HG03139 (cell line): ENCODE measurements at regions not wholly inside any gene's neighbourhood (a gene's known extent, or its start where the extent isn't known, plus 50 kb on each side); places are given as distances from the start of the nearest gene placed in this dataset.
"Not testable (repeated sequence)": the region's sequence is repeated elsewhere in the genome, so short reads cannot be mapped to it uniquely, and the experiment has no call there.

Experiments used
- ATAC-seq: cut with Tn5 transposase; IDR thresholded peaks from one replicate; pipeline ENCODE4 v1.9.1; 2021; ENCODE audit not compliant: unreplicated experiment

DNA sequence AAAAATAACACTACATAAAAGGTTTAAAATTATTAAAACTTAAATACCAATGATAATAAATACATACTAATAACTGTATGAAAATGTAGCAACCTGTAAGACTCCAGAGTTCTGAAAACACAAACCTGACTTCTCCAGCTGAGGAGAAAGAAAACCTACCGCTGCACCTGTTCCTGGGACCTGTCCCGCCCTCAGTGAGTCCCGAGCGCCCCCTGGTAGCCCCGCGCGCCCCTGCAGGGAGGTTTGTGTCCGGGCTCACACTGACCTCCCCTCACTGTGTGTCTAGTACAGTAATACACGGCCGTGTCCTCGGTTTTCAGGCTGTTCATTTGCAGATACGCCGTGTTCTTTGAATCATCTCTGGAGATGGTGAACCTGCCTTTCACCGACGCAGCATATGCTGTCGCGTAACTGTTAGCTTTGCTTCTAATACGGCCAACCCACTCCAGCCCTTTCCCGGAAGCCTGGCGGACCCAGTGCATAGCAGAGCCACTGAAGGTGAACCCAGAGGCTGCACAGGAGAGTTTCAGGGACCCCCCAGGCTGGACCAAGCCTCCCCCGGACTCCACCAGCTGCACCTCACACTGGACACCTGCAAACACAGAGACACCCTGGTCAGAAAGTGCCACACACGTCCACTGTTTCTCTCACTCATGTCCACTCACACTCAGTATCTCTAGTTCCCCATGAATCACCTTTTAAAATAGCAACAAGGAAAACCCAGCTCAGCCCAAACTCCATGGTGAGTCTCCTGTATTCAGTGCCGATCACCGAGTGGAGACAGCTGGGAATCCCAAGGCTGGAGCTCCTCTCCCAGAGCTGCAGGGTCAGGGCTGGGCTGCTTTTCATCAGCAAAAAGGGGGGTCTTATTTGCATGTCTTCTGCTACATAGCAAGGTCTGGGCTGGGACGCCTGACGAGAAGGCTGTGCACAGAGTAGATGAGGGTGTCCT lies 1276.3 kb downstream of the TMEM121 start:
- no peak for ATAC-seq

DNA sequence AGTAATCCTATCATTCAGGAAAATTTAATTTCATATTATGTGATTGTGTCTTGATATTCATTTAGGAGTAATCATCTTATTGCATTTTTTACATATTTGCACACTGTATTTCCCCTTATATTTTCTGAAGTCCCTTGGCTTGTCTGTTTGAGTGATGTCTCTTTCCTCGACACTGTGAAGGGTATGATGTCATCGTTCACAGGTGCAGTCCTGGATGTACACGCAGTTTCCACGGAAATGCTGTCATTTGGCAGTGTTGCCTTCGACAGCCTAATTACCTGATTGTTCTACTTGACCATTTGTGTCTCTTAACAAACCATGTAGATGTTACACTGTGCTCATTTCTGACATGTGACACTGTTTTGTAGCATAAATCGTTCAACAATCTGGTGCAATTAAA lies 1277.0 kb downstream of the TMEM121 start:
- ATAC-seq, result no peak

DNA sequence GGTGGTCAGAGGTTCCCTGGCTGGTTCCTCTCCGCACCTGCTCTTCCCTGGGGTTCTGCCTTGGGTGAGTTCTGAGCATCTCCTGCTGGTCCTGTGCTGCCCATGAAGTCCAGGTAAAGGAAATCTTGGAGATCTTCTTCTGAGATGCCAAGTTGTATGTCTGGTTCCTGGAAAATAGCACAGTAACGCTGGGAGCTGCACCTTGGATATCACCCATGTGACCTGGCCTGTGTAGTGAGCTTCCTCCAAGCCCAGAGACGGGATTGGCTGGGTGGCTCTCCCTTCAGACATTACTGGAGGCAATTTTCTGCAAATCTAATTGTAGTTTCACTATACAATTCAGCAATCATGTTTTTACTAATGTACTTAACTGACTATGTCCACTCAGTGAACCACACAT lies 1281.1 kb downstream of the TMEM121 start:
- ATAC-seq, result no peak

DNA sequence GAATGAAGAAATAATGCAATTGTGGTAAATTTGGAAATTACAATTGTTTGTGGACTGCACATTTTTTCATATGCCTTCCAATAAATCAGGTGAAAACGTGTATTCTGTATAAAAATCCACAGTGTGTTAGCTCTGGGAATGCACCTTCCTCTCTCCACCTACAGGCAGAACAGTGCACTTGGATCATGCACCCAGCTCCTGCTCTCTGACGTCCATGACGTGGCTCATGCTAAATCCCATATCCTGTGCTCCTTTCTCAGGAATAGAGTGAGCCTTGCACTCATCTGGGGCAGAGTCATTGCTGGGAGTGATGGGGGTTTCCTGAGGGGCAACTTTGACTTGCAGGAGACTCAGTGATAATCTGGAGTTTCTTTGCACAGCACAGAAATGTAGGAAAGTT lies 1282.1 kb downstream of the TMEM121 start:
- ATAC-seq, result no peak

DNA sequence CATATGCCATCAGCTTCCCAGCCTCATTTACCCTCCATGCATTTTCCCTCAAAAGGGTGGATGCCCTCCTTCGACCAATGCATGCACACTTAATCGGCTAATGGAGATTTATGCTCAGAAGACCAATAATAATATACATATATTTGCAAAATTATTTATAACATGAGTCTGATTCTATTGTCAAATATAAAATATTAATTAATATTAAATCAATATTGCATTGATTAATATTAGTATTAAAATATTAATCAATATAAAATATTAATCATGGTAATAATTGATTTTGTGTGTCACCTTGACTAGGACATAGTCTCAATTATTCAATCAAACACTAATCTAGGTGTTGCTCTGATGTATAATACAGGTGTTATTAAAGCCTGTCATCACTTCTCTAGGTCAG lies 1282.5 kb downstream of the TMEM121 start:
- no peak for ATAC-seq

DNA sequence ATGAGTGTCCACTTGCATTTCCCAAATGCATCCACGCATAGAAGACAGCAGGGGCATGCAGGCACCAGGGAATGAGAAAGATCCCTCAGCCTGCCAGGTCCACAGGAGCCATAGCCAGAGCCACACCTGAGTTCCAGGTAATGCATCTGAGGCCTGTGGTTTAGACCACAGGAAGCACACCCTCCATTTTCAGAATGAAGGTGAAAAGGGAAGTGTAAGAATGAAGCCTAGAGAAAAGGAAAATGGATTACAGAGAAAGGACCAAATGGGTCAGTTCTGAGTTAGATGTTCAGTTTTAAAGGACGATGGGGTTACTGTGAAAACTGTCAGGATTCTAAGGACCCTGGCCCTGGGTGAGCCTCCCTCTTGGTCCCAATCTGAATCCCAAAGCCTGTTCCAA lies 1283.2 kb downstream of the TMEM121 start:
- ATAC-seq, result no peak

DNA sequence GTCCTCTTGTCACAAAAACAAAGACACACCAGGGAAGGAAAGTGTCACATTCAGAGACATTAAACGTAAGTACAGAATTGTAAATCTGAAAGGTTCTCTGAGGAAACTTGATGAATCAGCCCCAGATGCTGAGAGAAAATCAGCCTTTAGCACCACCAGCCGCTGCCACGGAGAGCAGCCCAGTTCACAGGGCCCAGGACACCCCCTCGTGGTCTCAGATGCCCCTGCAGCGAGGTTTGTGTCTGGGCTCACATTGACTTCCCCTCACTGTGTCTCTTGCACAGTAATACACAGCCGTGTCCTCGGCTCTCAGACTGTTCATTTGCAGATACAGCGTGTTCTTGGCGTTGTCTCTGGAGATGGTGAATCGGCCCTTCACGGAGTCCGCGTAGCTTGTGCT lies 1283.8 kb downstream of the TMEM121 start:
- ATAC-seq, result not testable (repeated sequence)

DNA sequence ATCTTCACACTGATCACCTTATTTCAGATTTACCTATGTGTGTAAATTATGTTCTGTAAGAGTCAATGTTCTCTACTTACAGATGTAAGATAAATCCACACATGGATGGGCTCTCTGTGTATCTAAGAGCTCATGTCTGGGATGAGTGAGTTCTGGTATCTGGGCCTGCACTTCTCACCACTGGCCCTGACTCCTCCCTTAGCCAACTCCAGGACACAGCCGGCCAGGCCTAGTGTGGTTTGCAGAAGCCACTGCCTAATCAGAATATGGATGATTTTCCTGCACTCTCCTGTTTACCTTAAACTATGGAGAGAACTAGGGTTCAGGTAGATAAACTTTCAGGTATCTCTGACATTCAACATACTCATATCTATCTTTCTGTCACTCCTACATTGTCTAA lies 1284.8 kb downstream of the TMEM121 start:
- ATAC-seq, result no peak

DNA sequence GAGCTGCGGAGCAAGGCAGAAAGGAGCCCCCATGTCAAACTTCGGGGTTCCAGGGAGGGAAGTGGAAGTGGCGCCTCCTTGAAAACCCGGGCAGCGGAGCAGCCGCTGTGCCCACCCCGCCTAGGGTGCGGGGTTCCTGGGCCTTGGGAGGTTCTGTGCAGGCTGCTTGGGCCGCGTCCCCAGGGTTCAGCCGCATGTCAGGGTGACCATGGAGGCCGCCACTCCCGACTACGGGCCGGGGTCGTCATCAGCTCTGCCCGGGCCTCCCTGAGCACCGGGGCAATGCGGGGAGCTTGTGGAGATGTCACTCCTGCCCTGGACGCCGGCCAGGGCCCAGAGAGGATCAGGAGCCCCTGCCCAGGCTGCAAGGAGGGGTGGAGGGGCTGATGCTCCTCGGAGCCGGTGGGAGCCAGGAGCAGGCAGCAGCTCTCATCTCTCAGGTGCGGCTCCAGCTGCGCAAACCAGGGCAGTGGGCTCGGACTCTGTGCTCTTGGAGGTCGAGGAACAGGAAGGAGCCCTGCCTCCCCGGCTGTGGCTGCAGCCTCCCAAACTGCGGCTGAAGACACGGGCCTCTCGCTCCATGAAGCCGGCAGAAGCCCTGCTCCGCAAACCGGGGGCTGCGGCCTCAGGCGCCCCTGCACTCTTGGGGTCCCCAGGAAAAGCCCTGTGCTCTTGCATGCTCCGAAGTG lies 1286.5 kb downstream of the TMEM121 start:
- no peak for ATAC-seq

DNA sequence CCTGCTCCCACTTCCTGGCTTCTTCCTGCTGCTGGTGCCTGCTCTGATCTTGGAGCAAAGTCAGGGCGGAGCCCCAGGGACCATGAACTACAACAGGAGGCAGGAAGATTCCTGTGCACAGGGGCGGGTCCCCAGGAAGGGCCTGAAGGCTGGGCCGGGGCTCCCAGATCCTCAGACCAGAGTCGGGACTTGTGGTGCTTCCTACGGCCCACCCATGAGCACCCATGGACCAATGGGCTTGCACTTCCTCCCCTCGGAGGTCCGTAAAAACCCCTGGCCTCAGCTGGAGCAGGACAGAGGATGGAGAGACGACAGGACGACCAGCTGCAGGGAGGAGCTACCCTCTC lies 1287.1 kb downstream of the TMEM121 start:
- ATAC-seq, result no peak

DNA sequence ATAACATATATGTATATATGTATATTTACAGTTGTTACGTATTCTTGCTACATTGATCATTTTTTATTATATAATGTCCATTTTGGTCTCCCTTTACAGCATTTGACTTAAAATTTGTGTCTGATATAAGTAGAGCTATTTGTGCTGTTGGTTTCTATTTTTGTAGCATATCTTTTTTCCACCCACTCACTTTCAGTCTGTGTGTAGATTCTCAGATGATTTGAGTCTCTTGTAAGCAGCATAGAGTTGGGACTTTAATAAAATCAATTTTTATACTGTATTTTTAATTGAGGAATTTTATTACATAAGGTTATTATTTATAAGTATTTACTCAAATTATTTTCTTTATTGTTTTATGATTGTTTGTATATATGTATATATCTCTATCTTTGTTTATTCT lies 1293.7 kb downstream of the TMEM121 start:
- ATAC-seq, result no peak

DNA sequence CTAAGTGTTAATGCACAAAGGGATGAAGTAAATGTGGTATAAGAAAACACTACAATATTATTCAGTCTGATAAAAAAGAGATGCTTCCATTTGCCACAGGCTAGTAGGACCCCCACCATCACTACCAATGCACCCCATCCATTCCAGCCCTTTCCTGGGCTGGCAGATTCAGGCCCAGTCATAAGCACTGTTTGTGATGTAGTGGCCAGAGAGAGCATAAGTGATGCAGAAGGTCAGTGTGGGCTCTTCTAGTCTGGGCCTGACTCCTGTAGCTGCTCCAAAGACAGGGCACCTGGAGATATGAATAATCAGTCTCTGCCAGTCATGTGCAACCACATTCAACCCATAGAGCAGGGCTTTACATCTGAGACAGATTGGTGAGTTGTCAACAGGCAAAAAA lies 1294.7 kb downstream of the TMEM121 start:
- ATAC-seq, result no peak

DNA sequence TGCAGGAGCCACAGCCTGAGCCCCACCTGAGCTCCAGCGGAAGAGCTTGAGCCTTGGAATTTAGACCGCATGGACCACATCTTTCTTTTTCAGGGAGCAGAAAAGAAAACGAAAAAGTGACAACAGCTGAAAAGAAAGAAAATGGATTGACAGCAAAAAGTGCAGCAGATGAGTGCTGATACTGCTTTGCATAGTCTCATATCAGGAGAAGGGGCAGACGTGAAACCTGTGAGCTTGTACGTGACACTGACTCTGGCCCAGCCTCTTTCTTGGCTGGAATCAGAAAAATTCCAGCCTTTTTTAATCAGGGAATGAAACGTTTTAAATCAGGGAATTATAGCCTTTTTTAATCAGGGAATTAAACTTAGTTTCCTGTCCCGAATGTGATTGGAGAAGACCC lies 1296.5 kb downstream of the TMEM121 start:
- no peak for ATAC-seq

DNA sequence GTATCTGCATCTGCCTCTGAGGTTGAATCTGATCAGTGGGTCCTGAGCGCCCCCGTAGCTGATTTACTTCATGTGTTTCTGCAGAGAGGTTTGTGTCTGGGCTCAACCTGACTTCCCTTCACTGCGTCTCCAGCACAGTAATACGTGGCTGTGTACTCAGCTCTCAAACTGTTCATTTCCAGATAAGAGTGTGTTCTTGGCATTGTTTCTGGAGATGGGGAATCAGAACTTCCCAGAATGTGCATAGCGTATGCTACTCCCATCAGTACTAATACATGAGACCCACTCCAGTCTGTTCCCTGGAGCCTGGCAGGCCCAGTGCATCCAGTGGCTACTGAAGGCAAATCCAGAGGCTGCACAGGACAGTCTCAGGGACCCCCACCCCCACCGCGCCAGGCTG lies 1297.2 kb downstream of the TMEM121 start:
- no peak for ATAC-seq

DNA sequence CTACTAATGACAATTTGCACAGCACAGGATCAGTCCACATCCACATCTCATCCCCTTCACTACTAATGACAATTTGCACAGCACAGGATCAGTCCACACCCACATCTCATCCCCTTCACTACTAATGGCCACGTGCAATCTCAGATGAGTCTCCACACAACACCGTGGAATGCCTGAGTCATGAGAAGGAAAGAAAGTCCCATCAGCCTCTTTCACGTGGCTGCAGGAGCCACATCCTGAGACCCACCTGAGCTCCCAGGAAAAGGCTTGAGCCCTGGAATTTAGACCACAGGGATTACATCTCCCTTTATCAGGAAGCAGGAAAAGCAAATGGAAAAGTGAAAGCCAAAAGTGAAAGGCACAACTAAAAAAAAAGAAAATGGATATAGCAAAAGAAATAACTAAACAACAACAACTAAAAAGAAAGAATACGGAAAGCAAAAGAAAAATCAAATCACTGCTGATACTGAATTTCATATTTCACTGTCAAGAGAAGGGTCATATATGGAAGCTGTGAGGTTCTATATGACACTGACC lies 1300.5 kb downstream of the TMEM121 start:
- no peak for ATAC-seq

DNA sequence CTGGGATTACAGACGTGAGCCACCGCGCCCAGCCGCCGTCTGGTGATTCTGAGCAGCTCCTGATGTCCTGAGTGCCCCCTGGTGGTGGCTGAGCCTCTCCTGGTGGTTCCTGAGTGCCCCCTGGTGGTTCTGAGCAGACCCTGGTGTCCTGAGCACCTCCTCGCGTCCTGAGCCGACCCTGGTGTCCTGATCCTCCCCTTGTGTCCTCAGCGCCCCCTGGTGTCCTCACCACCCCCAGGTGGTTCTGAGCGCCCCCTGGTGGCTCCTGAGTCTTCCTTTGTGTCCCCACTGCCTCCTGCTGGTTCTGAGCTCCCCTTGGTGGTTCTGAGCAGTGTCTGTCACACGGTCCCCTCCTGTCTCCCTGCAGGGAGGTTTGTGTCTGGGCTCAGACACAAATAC lies 1304.9 kb downstream of the TMEM121 start:
- no peak for ATAC-seq

DNA sequence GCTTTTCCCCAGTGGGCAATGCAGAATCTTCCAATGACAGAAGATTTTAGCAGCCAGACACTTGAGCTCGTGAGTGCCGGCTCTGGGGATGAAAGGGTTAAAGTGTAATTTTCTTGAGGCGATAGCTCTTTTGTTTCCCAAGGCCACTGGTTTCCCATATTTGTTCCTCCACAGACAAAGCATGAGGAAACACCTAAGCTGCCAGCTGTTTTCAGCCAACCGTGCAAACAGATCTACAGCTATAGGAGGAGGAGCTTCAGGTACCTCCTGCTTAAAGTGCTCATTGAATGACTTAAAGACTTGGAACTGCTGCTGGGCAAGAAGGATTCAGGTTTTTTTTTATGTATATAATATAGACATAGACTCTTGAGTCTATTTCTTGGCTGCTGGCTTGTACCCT lies 1311.5 kb downstream of the TMEM121 start:
- no peak for ATAC-seq

DNA sequence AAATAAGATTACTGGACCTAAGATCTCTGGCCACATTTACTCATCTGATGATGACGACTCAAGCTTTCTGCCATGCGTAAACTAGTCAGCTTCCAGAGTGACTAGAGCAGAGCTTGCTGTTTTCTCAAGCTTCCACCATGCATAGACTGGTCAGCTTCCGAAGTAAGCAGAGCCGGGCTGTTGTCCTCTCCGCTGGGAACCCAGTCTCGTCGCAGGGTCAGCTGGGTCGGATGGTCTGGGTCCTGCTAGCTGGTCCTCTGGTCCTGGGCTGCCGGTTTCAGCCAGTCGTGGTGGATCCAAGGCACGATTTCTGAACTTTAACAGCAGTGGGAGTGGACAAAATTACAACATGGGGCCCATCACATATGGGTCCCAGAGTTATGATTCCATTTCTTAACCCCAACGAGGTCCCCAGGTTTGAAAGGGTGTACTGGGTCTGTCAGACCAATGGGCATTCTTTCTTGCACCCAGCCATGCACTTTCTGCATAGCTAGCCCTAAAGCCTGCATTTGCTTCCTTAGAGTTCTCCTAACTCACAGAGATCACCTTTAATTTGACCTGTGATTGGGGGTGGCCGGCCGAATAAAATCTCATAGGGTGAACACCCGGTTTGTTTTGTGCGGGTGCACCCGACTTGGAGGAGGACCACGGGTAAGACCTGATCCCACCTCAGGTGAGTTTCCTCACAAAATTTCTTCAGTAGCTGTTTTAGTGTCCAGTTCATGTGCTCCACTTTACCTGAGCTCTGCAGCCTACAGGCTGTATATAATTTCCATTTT lies 1312.8 kb downstream of the TMEM121 start:
- ATAC-seq, result no peak

DNA sequence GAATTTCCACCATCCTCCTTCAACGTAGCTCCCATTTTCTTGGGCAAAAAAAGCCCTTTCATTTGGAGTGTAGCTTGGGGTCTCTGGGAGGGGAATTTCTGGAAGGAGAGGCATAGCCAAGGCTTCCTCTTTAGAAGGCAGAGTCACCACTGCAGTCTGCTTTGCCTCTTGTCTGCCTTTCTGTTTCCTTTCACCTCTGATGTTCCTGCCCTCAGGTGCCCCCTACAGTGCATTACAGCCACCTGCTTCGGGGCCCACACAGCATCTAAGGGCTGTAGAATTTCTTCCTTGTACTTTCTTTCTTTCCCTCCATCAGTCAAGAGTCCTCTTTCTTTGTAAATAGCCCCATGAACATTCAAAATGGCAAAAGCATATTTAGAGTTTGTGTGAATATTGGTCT lies 1313.9 kb downstream of the TMEM121 start:
- no peak for ATAC-seq

DNA sequence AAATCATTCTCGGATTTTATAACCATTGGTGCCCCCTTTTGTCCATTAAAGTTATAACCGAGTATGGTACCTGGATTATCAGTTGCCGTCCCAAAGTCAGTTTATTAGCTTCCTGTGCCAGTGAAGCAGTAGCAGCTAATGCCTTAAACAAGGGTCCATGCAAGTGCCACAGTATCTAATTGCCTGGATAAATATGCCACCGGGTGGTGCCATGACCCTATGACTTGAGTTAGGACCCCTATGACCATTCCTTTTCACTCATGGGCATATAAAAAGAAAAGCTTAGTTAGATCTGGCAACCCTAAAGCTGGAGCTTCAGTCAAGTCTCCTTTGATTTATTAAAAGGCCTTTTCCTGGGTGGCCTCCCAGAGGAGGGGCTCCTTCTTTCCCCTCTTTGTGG lies 1314.6 kb downstream of the TMEM121 start:
- ATAC-seq, result no peak

DNA sequence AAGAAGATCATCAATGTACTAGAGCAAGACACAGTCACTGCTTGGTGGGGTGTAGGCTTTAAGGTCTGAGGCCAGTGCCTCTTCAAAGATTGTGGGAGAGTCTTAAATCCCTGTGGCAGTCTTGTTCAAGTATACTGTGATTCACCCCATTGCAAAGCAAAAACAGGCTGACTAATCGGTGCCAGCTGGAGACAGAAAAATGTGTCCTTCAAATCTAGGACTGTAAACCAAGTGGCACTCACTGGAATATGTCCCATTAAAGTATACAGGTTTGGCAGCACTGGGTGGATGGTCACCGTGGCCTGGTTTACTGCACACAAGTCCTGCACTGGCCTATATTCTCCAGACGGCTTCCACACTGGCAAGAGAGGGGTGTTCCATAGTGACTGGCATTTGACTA lies 1315.3 kb downstream of the TMEM121 start:
- no peak for ATAC-seq

DNA sequence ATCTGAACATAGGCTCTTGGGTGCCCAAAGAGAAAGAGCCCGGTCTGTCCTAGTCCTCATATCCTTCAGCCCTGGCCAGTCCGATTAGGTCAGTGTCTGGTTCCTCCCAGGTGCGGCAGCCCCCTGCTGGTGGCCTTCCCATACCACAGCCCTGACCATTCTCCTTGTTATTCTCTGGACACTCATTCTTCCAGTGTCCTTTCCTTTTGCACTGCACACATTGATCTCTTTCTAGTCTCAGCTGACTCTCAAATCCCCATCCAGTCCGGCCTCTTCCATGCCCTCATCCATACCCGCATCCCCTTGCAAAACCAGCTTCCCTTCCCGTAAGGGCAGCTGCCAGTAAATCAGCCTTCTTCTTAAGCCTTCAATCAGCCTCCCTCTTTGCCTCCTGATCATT lies 1316.3 kb downstream of the TMEM121 start:
- no peak for ATAC-seq
